NT2/D1 (cell line): ENCODE measurements at regions not wholly inside any gene's neighbourhood (a gene's known extent, or its start where the extent isn't known, plus 50 kb on each side); places are given as distances from the start of the nearest gene placed in this dataset.

Experiments used
- SUZ12 ChIP-seq: IDR thresholded peaks from 2 replicates; pipeline ENCODE4 v1.6.1; 2011; ENCODE audit not compliant: insufficient read length, insufficient read depth; ENCODE audit errors: extremely low read depth
- YY1 ChIP-seq: IDR thresholded peaks from 2 replicates; pipeline ENCODE4 v1.6.1; 2011; ENCODE audit not compliant: insufficient read length, insufficient read depth
- ZNF274 ChIP-seq: IDR thresholded peaks from 2 replicates; pipeline ENCODE4 v1.6.1; 2011; ENCODE audit warnings: mild to moderate bottlenecking, low read depth, low read length

- TF ChIP-seq SUZ12, result no peak
- no peak for TF ChIP-seq YY1
- no peak for TF ChIP-seq ZNF274
These were observed 98.2 kb downstream of the PRLHR start for GRCh38 chr10:118497227-118497626.
